HG03066 (cell line): ENCODE measurements at regions not wholly inside any gene's neighbourhood (a gene's known extent, or its start where the extent isn't known, plus 50 kb on each side); places are given as distances from the start of the nearest gene placed in this dataset.
"Not testable (repeated sequence)": the region's sequence is repeated elsewhere in the genome, so short reads cannot be mapped to it uniquely, and the experiment has no call there.

Source experiments
- ATAC-seq: cut with Tn5 transposase; IDR thresholded peaks from one replicate; pipeline ENCODE4 v1.9.1; 2021; ENCODE audit warnings: low read depth; ENCODE audit not compliant: unreplicated experiment

DNA sequence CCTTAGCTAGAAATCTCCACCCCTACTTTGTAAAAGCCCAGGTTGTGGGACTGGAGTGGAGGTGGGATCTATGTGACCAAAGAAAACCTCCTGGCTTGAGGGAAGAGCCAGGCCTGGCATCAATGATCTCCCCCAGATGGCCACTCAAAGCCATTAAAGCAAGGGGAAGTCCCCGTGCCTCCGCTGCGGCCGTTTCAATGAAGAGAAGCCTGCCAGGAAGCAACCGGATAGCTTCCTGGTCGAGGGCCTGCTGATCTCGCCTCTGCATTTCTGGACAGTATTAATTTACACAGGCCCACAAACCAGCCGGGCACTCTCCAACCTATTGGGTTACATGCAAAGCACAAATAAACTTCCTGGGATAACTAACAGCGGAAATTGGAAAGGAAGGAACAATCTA is 160.5 kb upstream of the MSX2 start:
- no peak for ATAC-seq

DNA sequence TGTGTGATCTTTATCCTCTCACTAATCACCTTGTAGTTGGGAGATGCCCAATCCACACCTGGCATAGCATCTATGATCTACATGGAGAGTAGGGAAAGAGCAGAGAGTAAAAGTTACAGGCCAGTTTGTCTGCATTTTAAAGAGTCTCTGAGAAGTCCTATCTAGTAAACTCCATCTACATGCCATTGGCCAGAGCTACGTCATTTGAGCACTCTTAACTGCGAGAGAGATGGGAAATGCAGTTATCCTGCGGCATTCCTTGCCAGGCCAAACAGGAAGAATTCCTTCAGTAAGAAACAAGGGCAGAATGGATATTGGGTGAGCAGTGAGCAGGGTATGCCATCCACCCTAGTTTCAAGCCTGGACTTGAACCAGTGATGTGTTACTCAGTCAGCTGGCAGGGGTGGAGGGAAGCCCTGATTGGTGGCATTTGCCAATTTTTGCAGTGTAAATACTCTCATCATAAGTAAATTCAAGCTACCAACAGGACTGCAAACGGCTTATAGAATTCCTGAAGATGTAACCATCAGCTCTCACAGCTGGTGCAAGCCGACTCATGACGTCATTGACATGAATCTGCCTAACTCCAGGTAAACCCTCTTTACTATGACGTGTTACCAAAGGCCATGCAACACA is 156.8 kb upstream of the MSX2 start:
- ATAC-seq = no peak

DNA sequence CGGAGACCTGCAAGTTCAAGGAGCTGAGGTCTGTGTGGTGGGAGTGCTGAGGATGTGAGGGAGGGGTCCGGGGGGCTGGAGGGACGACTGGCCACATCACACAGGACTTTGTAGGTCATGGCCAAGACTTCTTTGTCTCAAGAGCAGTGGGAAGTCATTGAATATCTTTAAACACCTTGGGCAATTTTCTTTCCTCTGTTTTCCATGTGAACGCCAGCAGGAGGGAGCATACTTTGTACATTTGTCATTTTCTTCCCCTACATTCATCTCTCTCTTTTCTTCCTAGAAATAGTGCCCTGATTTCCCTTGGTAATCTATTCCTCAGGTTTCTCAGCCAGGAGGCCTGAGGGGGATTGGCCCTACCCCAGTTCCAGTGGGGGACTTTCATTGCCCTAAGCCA is 153.7 kb upstream of the MSX2 start:
- no peak for ATAC-seq

DNA sequence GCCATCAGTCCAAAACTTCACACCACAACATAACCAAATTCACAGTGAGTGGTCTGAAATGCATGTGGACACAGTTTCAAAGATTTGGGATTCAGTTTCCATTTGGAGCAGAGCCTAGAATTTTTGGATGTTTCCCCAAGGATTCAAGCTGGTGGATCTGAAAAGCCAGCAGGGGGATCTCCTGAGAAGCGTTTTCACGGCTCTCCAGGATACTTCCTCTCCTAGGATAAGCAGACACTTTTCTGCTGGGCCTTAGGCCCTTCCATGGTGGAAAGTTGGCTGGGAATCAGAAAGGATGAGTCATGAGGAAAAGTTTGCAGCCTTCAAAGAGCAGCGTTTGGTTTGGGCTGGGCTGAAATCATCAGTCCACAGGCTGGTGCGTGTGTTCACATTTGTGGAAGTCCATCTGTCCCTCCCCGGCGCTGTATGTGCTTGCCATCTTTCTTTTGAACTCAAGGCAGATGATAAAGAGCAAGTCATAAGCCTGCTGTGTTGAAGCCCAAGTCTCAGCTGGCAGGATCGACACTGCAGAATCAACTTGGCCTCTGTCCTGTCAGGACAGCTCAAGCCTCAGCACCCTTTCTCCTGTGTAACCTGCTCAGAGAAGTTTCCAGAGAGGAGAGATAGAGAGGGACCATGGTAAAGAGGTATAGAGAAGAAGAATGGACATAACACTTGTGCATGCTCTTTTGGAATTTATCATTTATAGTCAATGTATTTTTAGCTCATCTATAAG is 152.6 kb upstream of the MSX2 start:
- ATAC-seq = no peak

DNA sequence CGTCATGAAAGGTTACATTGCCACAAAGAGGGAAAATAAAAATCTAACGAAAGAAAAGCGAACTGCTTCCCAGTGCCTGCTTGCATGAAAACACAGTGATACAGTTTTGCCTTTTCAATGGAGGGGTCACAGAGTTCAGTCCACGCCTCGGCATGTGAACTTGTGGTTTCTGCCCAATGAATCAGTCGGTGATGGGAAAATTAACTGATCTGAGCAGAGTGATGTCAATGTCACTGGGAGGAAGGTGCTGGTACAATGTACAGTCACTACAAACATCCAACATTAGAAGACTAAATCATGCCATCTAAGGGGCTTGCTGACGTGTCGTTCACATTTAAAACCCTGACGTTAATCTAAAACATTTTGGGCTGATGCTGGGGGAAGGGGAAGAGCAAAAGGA is 151.8 kb upstream of the MSX2 start:
- no peak for ATAC-seq

DNA sequence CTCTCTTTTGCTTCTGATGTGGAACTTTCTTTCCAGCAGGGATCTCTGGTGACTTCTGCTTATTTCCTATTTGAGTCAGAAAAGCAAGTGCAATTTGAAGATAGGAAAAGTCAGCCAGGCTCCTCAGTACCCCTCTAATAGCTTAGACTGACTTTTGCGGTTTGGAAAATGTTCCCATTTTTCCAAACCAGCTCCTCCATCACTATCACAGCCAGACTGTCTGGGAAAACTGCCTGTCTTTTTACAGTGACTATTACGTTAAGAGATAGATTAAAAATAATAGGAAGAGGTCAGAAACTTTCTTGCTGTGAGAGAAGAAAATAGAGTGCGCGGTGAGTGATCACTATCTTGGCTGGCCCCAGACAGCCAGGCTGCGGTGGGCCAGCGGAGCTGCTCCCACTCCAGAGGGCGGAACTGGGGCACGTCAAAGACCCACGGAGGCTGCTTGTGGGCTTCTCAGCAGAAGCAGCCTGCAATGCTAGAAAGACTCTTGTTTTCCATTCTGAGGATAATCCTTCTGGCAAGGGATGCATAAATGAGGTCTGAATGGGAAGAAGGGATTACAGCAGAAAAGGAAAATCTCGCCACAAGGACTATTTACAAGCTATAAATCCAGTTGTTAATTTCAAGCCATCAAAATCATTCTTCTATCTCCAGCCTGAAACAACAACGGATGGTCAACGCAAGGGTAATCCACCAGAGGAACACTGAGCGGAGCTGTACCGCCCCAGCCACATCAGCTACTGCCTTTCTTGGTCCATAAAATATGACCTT is 151.0 kb upstream of the MSX2 start:
- no peak for ATAC-seq

DNA sequence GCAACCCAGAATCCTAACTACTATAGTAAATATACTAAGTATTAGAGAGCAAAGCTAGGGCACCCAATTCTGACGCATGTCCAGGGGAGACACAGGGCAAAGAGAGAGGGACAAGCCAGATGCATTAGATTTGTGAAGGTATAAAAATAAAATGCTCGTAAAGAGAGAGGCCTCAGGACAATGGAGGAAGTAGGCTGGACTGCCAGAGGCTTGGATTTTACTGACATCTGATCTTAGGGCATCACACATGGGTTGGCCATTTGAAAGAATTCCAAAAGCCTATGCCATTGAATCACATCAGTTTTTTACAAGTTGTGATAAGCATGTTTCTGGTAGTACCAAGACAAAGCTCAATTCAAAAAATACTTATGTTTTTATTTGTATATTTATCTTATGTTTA is 149.3 kb upstream of the MSX2 start:
- no peak for ATAC-seq

DNA sequence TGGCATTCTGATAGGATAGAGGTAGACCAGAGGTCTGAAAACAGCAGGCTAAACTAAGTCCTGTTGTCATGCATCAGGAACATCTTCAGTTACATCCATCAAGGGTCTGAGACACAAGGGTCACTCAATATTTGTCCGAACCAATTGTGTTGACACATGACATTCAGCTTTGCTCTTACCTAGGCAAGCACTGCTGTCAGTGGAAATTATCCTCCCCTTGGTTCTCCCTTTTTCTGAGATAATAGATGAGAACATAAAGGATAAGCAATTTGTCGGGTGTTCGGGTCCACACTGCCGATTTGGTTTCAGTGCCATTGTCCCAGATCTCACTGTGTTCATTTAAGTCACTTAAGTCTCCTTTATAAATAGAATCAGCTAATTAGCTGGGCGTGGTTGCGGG is 148.3 kb upstream of the MSX2 start:
- ATAC-seq = no peak

DNA sequence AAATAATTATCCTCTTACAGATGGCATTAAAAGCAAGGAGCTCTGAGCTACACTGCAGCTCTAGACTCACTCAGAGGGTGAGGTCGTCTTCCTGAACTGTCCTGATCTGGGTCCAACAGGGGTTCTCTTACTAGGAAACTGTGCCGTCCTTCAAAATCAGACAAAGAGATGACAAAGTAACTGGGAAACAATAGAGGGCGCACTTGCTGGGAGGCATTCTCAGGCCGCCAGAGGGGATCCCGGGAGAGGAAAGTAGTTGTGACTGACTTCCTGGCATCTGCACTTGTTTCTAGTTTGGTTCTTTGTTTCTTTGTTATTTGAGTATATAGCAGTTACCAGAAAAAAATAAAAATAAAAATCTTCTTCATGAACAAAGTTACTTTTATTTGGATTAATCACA is 142.9 kb upstream of the MSX2 start:
- ATAC-seq = no peak

DNA sequence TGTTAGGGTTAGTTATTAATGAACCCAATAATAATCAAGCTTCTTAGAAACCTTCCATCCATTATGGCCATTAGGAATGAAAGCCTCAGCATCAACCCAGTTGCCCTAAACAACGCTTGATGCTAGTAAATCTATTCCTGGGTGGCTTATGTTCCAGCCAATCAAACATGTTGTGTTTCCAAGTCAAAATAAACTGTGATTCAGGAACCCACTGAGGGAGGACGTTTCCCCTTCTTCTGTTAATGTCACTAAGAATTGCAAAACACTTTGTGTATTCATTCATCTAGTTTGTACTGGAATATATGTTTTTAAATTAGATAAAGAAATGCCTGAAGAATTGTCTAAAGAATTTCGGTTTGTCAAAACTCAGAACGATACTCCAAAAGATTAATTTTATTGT is 142.5 kb upstream of the MSX2 start:
- ATAC-seq = no peak

DNA sequence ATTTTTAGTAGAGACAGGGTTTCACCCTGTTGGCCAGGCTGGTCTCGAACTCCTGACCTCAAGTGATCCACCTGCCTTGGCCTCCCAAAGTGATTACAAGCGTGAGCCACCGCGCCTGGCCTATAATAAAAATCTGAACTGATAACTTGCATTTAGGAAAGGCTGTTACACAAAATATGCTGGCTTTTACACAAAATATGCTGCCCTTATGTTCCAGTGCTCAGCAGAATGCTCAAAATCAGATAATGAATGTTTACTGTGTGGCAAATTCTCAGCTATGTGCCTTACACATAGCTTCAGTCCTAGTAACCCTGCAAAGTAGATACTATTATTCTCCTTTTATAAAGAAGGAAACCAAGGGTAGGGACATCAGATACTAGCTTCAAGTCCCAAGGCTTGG is 141.3 kb upstream of the MSX2 start:
- no peak for ATAC-seq

DNA sequence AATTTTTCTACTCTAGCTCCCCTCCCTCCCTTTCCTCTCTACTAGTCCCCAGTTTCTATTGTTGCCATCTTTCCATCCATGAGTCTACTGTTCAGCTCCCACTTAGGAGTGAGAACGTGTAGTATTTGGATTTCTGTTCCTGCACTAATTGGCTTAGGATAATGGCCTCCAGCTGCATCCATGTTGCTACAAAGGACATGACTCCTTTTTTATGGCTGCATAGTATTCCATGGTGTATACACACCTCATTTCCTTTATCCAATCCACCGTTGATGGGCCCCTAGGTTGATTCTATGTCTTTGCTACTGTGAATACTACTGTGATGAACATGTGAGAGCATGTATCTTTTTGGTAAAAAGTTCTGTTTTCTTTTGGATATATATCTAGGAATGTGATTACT is 138.9 kb upstream of the MSX2 start:
- ATAC-seq = no peak

DNA sequence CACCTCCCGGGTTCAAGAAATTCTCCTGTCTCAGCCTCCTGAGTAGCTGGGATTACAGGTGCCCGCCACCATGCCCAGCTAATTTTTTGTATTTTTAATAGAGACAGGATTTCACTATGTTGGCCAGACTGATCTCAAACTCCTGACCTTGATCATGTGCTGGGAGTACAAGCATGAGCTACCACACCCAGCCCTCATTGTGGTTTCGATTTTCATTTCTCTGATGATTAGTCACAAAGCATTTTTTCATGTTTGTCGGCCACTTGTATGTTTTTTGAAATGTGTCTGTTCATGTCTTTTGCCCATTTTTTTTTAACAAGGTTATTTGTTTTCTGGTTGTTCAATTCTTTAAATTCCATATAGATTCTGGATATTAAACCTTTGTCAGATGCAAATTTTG is 138.2 kb upstream of the MSX2 start:
- ATAC-seq = not testable (repeated sequence)

DNA sequence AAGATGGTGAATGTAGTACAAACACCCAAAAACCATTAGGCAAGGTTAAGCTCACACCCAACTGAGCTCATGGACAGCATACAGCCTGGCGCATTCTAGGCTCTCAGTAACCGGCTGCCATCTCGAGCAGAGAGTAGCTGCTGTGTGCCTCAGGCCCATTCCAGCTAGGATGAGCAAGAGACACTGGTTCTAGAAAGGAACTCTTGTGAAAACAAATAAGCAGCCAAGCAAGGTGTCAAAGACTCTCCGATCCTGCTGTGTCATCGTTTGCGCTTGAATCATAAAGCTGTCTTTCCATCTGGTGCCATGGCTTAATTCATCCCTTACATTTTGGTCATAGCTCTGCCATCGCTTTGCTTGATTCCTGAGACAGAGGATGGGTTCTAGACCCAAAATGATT is 135.4 kb upstream of the MSX2 start:
- no peak for ATAC-seq

DNA sequence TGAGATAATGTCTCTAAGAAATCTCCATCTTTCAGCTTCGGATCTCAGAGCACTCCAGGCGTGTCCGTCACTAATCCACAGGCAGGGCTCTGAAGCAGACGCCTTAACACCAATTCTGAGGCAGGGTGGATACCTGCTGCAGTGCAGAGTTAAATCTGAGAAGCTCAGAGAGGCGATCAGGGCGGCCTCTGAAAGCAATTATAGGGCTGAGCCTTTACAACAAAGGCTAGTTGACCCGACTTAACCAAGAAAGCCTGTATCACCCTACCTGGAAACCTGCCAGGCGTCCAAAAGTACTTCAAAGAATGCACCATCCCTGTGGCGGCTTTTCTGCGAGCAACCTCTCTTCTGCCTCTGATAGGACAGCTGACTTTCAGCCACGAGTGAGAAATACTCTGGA is 134.8 kb upstream of the MSX2 start:
- no peak for ATAC-seq

DNA sequence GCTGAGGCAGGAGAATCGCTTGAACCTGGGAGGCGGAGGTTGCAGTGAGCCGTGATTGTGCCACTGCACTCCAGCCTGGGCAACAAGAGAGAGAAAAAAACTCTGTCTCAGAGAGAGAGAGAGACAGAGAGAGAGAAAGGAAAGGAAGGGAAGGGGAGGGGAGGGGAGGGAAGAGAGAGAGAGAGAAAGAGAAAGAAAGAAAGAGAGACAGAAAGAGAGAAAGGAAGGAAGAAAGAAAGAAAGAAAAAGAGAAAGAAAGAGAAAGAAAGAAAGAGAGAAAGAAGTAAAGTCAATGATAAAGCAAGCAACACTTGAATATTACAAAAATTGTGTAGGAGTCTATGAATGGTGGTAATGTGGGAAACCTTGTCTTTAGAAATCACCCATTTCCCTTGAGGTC is 133.6 kb upstream of the MSX2 start:
- ATAC-seq = no peak

DNA sequence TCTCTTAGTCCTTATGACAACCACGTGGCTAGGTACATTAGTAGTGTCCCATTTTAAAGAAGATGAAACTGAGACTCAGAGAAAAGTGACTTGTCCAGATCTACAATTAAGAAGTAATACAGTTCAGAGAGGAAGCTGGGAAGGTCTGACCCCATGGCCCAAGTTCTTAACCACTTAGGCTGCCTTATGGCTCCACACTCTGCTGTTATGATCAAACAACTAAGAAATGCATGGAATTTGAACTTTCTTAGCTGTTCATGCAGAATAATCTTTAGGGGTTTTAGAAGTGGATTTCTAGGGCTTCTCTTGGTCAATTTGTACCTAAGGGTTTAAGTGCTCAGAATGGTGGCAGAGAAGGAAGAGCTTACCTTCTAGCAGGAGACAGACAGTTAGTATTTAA is 128.0 kb upstream of the MSX2 start:
- no peak for ATAC-seq

DNA sequence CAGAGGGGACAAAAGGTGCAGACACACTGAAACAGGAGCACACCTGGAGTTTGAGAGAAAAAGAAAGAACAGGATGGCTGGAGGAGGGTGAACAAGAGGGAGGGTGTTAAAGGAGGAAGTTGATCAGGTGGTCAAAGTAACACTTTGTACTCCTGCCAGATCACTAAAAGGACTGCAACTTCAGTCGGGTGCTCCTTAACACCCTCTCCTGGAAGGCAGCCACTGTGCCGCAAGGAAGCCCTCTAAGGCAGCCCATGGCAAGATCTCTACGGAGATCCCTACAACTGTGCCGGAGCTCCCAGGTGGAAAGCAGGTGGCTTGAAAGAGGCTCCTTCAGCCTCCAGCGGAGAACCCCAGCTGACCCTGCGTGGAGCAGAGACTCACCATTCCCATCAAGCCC is 124.4 kb upstream of the MSX2 start:
- ATAC-seq = no peak

DNA sequence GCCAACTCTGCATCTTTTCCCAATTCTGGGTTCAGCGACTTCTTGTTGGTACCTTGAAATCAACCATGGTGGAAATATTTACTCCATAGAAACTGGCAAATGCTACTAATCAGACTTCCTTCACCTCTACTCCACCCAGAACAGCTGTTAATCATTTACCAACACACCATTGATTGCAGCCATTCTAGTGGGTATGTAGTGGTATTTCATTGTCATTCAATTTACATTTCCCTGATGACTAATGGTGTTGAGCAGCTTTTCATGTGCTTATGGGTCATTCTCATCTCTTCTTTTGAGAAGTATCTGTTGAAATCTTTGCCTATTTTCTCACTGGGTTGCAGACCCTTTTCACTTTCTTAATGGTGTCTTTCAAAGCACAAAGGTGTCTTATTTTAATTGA is 122.4 kb upstream of the MSX2 start:
- no peak for ATAC-seq

DNA sequence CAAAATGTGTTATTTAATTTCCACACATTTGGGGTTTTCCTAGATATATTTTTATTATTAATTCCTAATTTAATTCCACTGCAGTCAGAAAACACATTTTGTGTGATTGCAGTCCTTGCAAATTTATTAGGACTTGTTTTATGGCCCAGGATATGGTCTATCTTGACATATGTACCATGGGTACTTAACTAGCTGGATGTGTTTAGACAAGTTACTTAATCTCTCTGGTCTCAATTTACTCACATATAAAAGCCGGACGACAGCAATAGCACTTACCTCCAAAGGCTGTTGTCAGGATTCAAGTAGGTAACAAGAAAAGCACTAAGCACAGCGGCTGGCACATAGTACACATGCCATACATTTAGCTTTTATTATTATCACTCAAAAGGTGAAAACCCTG is 118.2 kb upstream of the MSX2 start:
- no peak for ATAC-seq

DNA sequence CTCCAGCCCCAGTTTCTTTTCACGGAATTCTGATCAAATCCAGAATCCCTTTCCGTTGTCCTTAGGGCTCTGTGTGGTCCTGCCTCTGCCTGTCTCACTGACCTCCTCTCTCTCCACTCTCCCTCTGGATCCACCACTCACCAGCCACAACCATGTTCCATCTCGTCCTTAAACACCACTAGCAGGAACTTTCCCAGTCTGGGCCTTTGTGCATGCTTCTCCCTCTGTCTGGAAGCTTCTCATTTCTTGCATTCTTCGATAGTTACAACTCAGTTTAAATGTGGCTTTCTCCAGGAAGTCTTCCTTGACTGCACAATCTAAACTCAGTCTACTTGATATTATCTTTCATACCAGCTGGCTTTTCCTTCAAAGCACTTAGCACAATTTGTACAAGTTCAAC is 117.7 kb upstream of the MSX2 start:
- no peak for ATAC-seq

DNA sequence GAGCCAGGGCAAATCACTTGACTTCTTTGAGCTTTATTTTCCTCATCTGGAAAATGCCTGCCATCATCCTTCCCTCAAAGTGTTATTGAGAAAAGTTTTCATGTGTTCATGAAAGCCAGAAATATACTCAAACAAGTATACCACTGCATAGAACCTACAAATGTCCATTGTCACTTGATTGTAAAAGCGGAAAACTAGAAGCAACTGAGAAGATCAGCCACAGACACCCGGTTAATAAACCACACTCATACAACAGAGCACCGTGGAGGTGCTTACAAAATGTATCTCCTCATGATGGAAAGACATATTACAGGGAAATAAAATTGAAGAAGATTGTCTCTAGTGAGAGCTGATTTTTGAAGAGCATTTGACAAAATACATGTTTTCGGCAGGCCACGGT is 117.2 kb upstream of the MSX2 start:
- ATAC-seq = no peak
